DMS 273 (cell line): ENCODE measurements at regions not wholly inside any gene's neighbourhood (a gene's known extent, or its start where the extent isn't known, plus 50 kb on each side); places are given as distances from the start of the nearest gene placed in this dataset.

Source experiments
- DNase-seq: peaks from one replicate; lab custom pipeline; 2025; ENCODE audit not compliant: unreplicated experiment; lab: John Stamatoyannopoulos, UW

GRCh38 chr13:111909501-111909900, 157.4 kb upstream of the SOX1 start:
- no peak for DNase-seq

GRCh38 chr13:111909971-111910671, 156.8 kb upstream of the SOX1 start:
- no peak for DNase-seq

GRCh38 chr13:111911121-111911720, 155.7 kb upstream of the SOX1 start:
- no peak for DNase-seq

- DNase-seq, result no peak
Measured at GRCh38 chr13:111911754-111912452, 155.0 kb upstream of the SOX1 start.

- no peak for DNase-seq
Measured at GRCh38 chr13:111912453-111912866, 154.5 kb upstream of the SOX1 start.

- DNase-seq, result no peak
Measured at GRCh38 chr13:111912991-111913760, 153.8 kb upstream of the SOX1 start.

GRCh38 chr13:111913761-111914140, 153.2 kb upstream of the SOX1 start:
- no peak for DNase-seq

GRCh38 chr13:111914241-111915103, 152.5 kb upstream of the SOX1 start:
- no peak for DNase-seq

GRCh38 chr13:111915104-111915551, 151.8 kb upstream of the SOX1 start:
- no peak for DNase-seq

GRCh38 chr13:111916201-111916600, 150.7 kb upstream of the SOX1 start:
- no peak for DNase-seq

- DNase-seq, result no peak
Measured at GRCh38 chr13:111917086-111917485, 149.9 kb upstream of the SOX1 start.

GRCh38 chr13:111917901-111918300, 149.0 kb upstream of the SOX1 start:
- no peak for DNase-seq

- no peak for DNase-seq
Measured at GRCh38 chr13:111919286-111919685, 147.7 kb upstream of the SOX1 start.

- DNase-seq, result no peak
Measured at GRCh38 chr13:111919849-111920248, 147.1 kb upstream of the SOX1 start.

GRCh38 chr13:111920306-111920931, 146.5 kb upstream of the SOX1 start:
- no peak for DNase-seq

- no peak for DNase-seq
Measured at GRCh38 chr13:111920932-111921705, 145.8 kb upstream of the SOX1 start.

- no peak for DNase-seq
Measured at GRCh38 chr13:111922086-111922485, 144.9 kb upstream of the SOX1 start.

GRCh38 chr13:111923439-111923838, 143.5 kb upstream of the SOX1 start:
- no peak for DNase-seq

- no peak for DNase-seq
Measured at GRCh38 chr13:111923991-111924677, 142.8 kb upstream of the SOX1 start.
